NCI-H2227 treated with DMSO at 0.1 percent for 48 hours (cell line): ENCODE measurements at regions not wholly inside any gene's neighbourhood (a gene's known extent, or its start where the extent isn't known, plus 50 kb on each side); places are given as distances from the start of the nearest gene placed in this dataset.
A peak's percentile ranks its signal among the peaks of the same experiment; 100 is the strongest.

Experiments
- DNase-seq: peaks from one replicate; lab custom pipeline; 2025; lab: John Stamatoyannopoulos, UW

- no peak for DNase-seq
Measured at GRCh38 chr1:116262995-116263385, 110.1 kb upstream of the ATP1A1 start.

- DNase-seq: no peak
Measured at GRCh38 chr1:116265931-116266863, 106.8 kb upstream of the ATP1A1 start.

- no peak for DNase-seq
Measured at GRCh38 chr1:116266864-116267212, 106.2 kb upstream of the ATP1A1 start.

GRCh38 chr1:116268211-116268610 lies 104.8 kb upstream of the ATP1A1 start:
- no peak for DNase-seq

GRCh38 chr1:116270316-116271057 lies 102.6 kb upstream of the ATP1A1 start:
- no peak for DNase-seq

- no peak for DNase-seq
Measured at GRCh38 chr1:116273042-116273783, 99.8 kb upstream of the ATP1A1 start.

- no peak for DNase-seq
Measured at GRCh38 chr1:116276532-116276931, 96.5 kb upstream of the ATP1A1 start.

GRCh38 chr1:116277840-116278540 lies 95.1 kb upstream of the ATP1A1 start:
- DNase-seq: no peak

GRCh38 chr1:116278541-116278866 lies 94.5 kb upstream of the ATP1A1 start:
- DNase-seq: no peak

- no peak for DNase-seq
Measured at GRCh38 chr1:116279715-116280114, 93.3 kb upstream of the ATP1A1 start.

GRCh38 chr1:116284819-116285390 lies 88.1 kb upstream of the ATP1A1 start:
- peak; percentile 19 for DNase-seq

- DNase-seq: no peak
Measured at GRCh38 chr1:116286541-116286971, 86.5 kb upstream of the ATP1A1 start.

GRCh38 chr1:116287341-116288200 lies 85.5 kb upstream of the ATP1A1 start:
- no peak for DNase-seq

GRCh38 chr1:116288201-116288598 lies 84.8 kb upstream of the ATP1A1 start:
- no peak for DNase-seq

- DNase-seq: no peak
Measured at GRCh38 chr1:116289193-116289592, 83.9 kb upstream of the ATP1A1 start.

- no peak for DNase-seq
Measured at GRCh38 chr1:116290085-116290705, 82.8 kb upstream of the ATP1A1 start.

- no peak for DNase-seq
Measured at GRCh38 chr1:116291024-116291423, 82.0 kb upstream of the ATP1A1 start.

- DNase-seq: no peak
Measured at GRCh38 chr1:116292929-116293725, 79.9 kb upstream of the ATP1A1 start.

GRCh38 chr1:116297495-116298212 lies 75.4 kb upstream of the ATP1A1 start:
- DNase-seq: no peak
